Skeletal muscle tissue (tissue), 3 donors: ENCODE measurements at regions not wholly inside any gene's neighbourhood (a gene's known extent, or its start where the extent isn't known, plus 50 kb on each side); places are given as distances from the start of the nearest gene placed in this dataset.

Source experiments
- H3K27ac ChIP-seq: one replicate; pipeline ENCODE4 v1.7.0; 2013; ENCODE audit warnings: mild to moderate bottlenecking, low read depth, low read length, inconsistent platforms
- H3K27me3 ChIP-seq, 3 donors: one replicate each; pipeline ENCODE4 v1.7.0; 2013; ENCODE audit warnings: low read length in 3 of 3; ENCODE audit not compliant: control insufficient read depth in 3 of 3, insufficient read depth in 3 of 3
- H3K36me3 ChIP-seq, 3 donors: one replicate each; pipeline ENCODE4 v1.7.0; 2013; ENCODE audit warnings: low read length in 3 of 3; ENCODE audit not compliant: control insufficient read depth in 3 of 3, insufficient read depth in 3 of 3
- H3K4me1 ChIP-seq, 3 donors: one replicate each; pipeline ENCODE4 v1.7.0; 2013; ENCODE audit warnings: low read length in 3 of 3, mild to moderate bottlenecking in 3 of 3; ENCODE audit not compliant: control insufficient read depth in 3 of 3, insufficient read depth in 3 of 3
- H3K4me3 ChIP-seq, 3 donors: one replicate each; pipeline ENCODE4 v1.7.0; 2013; ENCODE audit warnings: low read length in 3 of 3
- H3K9ac ChIP-seq, 3 donors: one replicate each; pipeline ENCODE4 v1.7.0; 2013; ENCODE audit warnings: low read length in 3 of 3, mild to moderate bottlenecking in 3 of 3, moderate library complexity in 2 of 3, low read depth in 1 of 3
- H3K9me3 ChIP-seq, 3 donors: one replicate each; pipeline ENCODE4 v1.7.0; 2013; ENCODE audit warnings: low read length in 3 of 3; ENCODE audit not compliant: control insufficient read depth in 3 of 3
- donor health status: Osteomylitis.

GRCh38 chr2:65658881-65659280, 226.5 kb upstream of the SPRED2 start:
- H3K36me3 ChIP-seq, result no peaks in the 10 kb centered on the region
- peaks cover 0 to 2% (median 0%) of the 10 kb centered on the region in 3 donors for H3K27me3 ChIP-seq
- peaks cover 0 to 10% (median 7%) of the 10 kb centered on the region in 3 donors for H3K4me1 ChIP-seq
- H3K9me3 ChIP-seq, result no peaks in the 10 kb centered on the region
- no peak overlapping the region for H3K4me3 ChIP-seq
- no peak overlapping the region for H3K9ac ChIP-seq
- no peak overlapping the region for H3K27ac ChIP-seq

DNA sequence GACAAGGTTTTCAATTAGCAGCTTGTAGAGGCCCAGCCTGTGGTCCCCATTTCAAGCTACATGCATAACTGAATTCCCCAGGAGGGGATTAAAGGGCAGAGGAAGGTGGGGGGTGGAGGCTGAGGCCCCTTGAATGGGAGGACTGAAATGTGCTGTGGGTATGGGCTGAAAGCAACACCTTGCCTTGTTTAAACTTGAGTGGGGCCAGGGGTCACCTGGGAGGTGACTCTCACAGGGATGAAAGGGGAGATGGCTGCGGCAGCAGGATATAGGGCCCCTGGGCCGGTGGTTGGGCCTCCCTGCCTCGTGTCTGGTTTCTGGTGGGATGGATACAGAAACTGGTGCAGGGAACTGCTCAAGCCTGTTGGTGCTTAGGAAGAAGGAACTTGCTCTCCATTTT, 225.9 kb upstream of the SPRED2 start:
- no peaks in the 10 kb centered on the region for H3K9me3 ChIP-seq
- peaks cover 0 to 2% (median 0%) of the 10 kb centered on the region in 3 donors for H3K27me3 ChIP-seq
- no peaks in the 10 kb centered on the region for H3K36me3 ChIP-seq
- H3K27ac ChIP-seq, result no peak overlapping the region
- no peak overlapping the region for H3K9ac ChIP-seq
- no peak overlapping the region for H3K4me3 ChIP-seq
- peaks cover 0 to 10% (median 7%) of the 10 kb centered on the region in 3 donors for H3K4me1 ChIP-seq

DNA sequence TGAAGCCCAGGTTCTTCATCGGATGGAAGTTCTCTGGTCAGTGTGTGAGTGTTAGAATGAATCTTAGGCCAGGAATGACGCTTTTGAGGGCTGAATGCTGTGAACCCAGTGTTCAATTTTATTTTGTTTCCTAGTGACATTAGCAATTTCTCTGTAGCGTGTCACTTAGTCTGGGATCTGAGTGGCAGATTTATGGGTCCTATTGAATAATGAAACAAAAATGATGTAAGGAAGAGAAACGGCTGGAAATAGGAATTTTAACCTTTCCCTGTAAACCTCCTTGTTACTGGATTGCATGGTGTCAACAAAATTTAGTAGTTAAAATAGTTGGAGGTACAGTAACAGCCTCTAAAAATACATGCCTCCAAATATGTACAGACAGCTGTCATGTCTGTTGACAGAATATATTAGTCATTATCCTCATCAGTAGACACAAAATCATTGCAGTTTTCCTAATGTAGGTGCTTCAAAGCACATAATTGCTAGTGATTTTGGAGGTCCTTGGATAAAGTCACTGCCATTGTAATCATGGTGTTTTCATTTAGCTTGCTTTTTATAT, 223.8 kb upstream of the SPRED2 start:
- no peak overlapping the region for H3K9ac ChIP-seq

DNA sequence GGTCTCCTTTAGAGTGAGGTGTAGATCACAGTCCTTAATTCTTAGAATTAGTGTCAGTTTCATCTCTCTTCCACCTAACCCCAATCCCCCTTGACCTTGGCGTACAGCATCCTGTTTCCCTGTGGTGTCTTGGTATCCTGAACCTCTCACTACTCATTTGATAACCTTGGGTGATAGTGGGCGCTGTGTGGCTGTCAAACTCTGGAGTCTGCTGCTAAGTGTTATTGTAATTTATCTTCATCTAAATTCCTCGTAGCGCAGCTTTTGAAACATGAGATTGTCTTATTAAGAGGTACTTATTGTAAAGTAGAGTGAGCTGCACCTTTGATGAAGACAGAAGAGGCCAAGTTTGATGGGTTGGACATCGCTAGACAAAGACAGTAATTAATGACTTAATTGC, 222.6 kb upstream of the SPRED2 start:
- Histone ChIP-seq H3K27me3 (peaks cover 0 to 2% (median 0%) of the 10 kb centered on the region in 3 donors), H3K4me3 (no peak overlapping the region)

More for the DNA sequence above, 223.8 kb upstream of the SPRED2 start:
- H3K4me3 ChIP-seq, result no peak overlapping the region
- H3K27me3 ChIP-seq, result peaks cover 0 to 2% (median 0%) of the 10 kb centered on the region in 3 donors
- peaks cover 0 to 7% (median 0%) of the 10 kb centered on the region in 3 donors for H3K4me1 ChIP-seq
- H3K36me3 ChIP-seq, result no peaks in the 10 kb centered on the region
- no peak overlapping the region for H3K27ac ChIP-seq
- H3K9me3 ChIP-seq, result no peaks in the 10 kb centered on the region

GRCh38 chr2:65654496-65654895, 222.1 kb upstream of the SPRED2 start:
- H3K9ac ChIP-seq, result no peak overlapping the region
- H3K27me3 ChIP-seq, result peaks cover 0 to 2% (median 0%) of the 10 kb centered on the region in 3 donors
- peaks cover 0 to 7% (median 0%) of the 10 kb centered on the region in 3 donors for H3K4me1 ChIP-seq
- H3K9me3 ChIP-seq, result no peaks in the 10 kb centered on the region
- no peak overlapping the region for H3K4me3 ChIP-seq
- H3K27ac ChIP-seq, result no peak overlapping the region
- H3K36me3 ChIP-seq, result no peaks in the 10 kb centered on the region

More for the DNA sequence above, 222.6 kb upstream of the SPRED2 start:
- no peaks in the 10 kb centered on the region for H3K36me3 ChIP-seq
- peaks cover 0 to 7% (median 0%) of the 10 kb centered on the region in 3 donors for H3K4me1 ChIP-seq
- no peak overlapping the region for H3K27ac ChIP-seq
- no peak overlapping the region for H3K9ac ChIP-seq
- H3K9me3 ChIP-seq, result no peaks in the 10 kb centered on the region

DNA sequence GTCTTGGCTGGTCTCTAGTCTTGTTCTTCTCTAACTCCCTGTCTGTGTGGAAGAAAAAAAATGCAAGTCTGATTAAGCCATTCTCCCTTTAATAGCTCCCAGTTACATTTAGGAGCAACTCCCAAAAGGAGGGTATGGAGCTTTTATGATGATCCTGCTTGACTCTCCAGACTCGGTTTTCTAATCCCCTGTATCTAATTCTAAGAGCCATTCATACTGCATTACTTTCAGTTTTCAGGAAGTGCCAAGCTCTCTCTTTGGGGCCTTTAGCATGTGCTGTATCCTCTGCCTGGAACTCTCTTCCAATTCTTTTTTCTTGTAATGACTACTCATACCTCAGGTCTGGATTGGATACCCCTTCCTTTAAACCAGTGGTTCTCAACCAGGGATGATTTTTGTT, 219.7 kb upstream of the SPRED2 start:
- Histone ChIP-seq H3K4me1 (peaks cover 0 to 7% (median 0%) of the 10 kb centered on the region in 3 donors), H3K9me3 (no peaks in the 10 kb centered on the region), H3K9ac (no peak overlapping the region), H3K27ac (no peak overlapping the region), H3K4me3 (no peak overlapping the region), H3K36me3 (no peaks in the 10 kb centered on the region), H3K27me3 (peaks cover 0 to 2% (median 0%) of the 10 kb centered on the region in 3 donors)

DNA sequence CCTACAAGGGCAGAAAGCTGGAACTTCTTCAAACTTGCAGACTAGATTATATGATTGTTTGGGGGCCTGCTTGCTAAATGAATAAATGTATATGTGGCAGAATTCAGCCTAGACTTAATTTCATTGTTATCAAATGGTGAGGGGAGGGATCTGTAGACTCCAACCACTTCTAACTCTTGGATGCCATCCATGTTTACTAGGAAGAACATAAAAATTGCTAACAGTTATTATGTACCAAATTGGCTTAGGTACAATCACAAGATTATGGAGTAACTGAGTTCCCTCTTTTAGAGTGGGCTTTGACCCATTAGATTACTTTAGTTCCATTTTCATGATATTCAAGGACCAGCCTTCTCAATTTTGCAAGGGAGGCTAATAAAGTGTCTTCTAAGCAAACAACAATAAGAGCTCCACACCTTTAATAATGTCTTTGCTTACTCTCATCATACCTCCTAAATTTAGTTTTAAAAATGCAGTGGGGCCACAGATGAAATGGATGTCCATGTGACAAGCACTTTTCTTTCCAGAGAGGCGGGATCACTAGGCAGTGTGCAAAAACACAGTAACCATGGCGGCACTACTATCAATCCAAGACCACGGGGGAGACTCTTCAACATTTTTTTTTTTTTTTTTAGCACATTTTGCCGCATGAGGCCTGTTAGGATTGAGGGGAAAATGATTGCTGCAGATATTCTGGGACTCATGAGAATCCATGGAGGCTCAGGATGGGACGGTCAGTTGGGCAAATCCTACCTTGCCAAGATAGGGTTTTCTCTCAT, 217.6 kb upstream of the SPRED2 start:
- H3K4me1 ChIP-seq, result no peaks in the 10 kb centered on the region
- no peaks in the 10 kb centered on the region for H3K9me3 ChIP-seq
- H3K27ac ChIP-seq, result no peak overlapping the region
- H3K27me3 ChIP-seq, result peaks cover 0 to 2% (median 0%) of the 10 kb centered on the region in 3 donors
- H3K36me3 ChIP-seq, result no peaks in the 10 kb centered on the region
- no peak overlapping the region for H3K9ac ChIP-seq
- no peak overlapping the region for H3K4me3 ChIP-seq

- Histone ChIP-seq H3K27me3 (no peaks in the 10 kb centered on the region), H3K4me1 (no peaks in the 10 kb centered on the region), H3K4me3 (no peak overlapping the region), H3K9ac (no peak overlapping the region), H3K9me3 (no peaks in the 10 kb centered on the region), H3K27ac (no peak overlapping the region), H3K36me3 (no peaks in the 10 kb centered on the region)
Observed at GRCh38 chr2:65647249-65647842, 214.9 kb upstream of the SPRED2 start.

- no peak overlapping the region for H3K27ac ChIP-seq
- no peak overlapping the region for H3K4me3 ChIP-seq
- no peaks in the 10 kb centered on the region for H3K36me3 ChIP-seq
- H3K9ac ChIP-seq, result no peak overlapping the region
- H3K27me3 ChIP-seq, result peaks cover 4 to 11% (median 4%) of the 10 kb centered on the region in 3 donors
- no peaks in the 10 kb centered on the region for H3K9me3 ChIP-seq
- H3K4me1 ChIP-seq, result peaks cover 3 to 6% (median 6%) of the 10 kb centered on the region in 3 donors
Observed at GRCh38 chr2:65640793-65641103, 208.3 kb upstream of the SPRED2 start.
